ENCODE measurements at regions not wholly inside any gene's neighbourhood (a gene's known extent, or its start where the extent isn't known, plus 50 kb on each side); places are given as distances from the start of the nearest gene placed in this dataset.

DNA sequence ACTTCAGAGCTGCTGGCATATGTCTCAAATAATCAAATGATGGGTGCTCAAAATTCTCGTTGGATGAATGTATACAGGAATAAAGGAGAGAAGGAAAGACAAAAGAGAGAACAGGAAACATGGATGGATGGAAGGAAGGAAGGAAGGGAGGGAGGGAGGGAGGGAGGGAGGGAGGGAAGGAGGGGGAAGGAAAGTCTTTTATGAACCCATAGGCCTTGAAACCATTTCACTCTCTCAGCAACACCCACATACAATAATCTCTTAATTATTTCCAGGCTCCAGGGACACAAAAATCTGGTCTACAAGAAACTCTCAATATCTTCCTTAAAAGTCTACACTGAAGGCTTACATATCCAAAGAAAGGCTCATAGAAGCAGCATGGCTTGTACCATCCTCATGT lies 363.4 kb upstream of the TMPO start:
- TF ChIP-seq, protein P1, sequence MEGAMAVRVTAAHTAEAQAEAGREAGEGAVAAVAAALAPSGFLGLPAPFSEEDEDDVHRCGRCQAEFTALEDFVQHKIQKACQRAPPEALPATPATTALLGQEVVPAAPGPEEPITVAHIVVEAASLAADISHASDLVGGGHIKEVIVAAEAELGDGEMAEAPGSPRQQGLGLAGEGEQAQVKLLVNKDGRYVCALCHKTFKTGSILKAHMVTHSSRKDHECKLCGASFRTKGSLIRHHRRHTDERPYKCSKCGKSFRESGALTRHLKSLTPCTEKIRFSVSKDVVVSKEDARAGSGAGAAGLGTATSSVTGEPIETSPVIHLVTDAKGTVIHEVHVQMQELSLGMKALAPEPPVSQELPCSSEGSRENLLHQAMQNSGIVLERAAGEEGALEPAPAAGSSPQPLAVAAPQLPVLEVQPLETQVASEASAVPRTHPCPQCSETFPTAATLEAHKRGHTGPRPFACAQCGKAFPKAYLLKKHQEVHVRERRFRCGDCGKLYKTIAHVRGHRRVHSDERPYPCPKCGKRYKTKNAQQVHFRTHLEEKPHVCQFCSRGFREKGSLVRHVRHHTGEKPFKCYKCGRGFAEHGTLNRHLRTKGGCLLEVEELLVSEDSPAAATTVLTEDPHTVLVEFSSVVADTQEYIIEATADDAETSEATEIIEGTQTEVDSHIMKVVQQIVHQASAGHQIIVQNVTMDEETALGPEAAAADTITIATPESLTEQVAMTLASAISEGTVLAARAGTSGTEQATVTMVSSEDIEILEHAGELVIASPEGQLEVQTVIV (IDR thresholded peaks at IDR 0.05; ENCODE audit: borderline replicate concordance, partially characterized antibody), result no peak
- TF ChIP-seq, protein P2, sequence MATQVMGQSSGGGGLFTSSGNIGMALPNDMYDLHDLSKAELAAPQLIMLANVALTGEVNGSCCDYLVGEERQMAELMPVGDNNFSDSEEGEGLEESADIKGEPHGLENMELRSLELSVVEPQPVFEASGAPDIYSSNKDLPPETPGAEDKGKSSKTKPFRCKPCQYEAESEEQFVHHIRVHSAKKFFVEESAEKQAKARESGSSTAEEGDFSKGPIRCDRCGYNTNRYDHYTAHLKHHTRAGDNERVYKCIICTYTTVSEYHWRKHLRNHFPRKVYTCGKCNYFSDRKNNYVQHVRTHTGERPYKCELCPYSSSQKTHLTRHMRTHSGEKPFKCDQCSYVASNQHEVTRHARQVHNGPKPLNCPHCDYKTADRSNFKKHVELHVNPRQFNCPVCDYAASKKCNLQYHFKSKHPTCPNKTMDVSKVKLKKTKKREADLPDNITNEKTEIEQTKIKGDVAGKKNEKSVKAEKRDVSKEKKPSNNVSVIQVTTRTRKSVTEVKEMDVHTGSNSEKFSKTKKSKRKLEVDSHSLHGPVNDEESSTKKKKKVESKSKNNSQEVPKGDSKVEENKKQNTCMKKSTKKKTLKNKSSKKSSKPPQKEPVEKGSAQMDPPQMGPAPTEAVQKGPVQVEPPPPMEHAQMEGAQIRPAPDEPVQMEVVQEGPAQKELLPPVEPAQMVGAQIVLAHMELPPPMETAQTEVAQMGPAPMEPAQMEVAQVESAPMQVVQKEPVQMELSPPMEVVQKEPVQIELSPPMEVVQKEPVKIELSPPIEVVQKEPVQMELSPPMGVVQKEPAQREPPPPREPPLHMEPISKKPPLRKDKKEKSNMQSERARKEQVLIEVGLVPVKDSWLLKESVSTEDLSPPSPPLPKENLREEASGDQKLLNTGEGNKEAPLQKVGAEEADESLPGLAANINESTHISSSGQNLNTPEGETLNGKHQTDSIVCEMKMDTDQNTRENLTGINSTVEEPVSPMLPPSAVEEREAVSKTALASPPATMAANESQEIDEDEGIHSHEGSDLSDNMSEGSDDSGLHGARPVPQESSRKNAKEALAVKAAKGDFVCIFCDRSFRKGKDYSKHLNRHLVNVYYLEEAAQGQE (IDR thresholded peaks at IDR 0.05; ENCODE audit: low read depth, low read length), result no peak
- TF ChIP-seq, protein P3, sequence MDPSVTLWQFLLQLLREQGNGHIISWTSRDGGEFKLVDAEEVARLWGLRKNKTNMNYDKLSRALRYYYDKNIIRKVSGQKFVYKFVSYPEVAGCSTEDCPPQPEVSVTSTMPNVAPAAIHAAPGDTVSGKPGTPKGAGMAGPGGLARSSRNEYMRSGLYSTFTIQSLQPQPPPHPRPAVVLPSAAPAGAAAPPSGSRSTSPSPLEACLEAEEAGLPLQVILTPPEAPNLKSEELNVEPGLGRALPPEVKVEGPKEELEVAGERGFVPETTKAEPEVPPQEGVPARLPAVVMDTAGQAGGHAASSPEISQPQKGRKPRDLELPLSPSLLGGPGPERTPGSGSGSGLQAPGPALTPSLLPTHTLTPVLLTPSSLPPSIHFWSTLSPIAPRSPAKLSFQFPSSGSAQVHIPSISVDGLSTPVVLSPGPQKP (IDR thresholded peaks at IDR 0.05; ENCODE audit: low read depth, low read length), result no peak
